ENCODE measurements at regions not wholly inside any gene's neighbourhood (a gene's known extent, or its start where the extent isn't known, plus 50 kb on each side); places are given as distances from the start of the nearest gene placed in this dataset.
A peak's percentile ranks its signal among the peaks of the same experiment; 100 is the strongest.

DNA sequence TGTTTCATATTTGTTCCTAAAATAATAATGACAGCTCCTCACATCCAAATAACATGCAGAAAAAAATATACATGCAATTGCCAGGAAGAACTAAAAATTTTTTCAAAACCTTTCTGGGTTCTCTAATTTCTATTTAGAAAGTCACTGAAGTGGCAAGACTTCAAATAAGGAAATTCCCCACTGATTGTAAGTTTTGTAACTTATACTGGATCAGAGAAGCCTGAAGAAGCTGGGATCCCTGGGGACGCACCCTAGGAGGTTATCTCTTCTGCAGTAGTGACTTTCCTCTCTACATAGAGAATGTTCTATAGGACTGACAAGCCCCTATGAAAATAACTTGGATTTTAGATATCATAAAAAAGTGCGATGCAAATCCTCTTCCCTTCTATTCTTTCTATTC, 182.6 kb downstream of the MRPL39 start:
- no peak for DNase-seq (ENCODE audit: low read depth in 2 of 3, low spot score in 2 of 3)

DNA sequence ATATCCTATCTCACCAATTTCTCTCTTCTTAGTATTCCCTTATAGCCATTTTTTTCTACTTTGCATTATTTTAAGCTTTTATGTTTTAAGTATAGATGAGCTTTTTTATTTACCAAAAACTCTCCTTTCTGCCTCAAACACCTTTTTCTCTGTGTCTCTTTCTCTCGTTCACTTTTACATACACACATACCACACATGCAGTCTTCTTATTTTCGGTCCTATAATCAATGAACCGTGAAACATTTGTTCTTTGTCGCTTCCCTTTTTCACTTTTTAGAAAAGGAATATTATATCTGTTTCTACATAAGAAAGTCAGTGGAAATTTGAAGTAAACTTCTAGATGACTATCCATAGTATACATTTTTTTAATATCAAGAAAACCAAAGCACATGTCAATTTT, 183.2 kb downstream of the MRPL39 start:
- DNase-seq (ENCODE audit: low read depth in 2 of 3, low spot score in 2 of 3) = no peak

DNA sequence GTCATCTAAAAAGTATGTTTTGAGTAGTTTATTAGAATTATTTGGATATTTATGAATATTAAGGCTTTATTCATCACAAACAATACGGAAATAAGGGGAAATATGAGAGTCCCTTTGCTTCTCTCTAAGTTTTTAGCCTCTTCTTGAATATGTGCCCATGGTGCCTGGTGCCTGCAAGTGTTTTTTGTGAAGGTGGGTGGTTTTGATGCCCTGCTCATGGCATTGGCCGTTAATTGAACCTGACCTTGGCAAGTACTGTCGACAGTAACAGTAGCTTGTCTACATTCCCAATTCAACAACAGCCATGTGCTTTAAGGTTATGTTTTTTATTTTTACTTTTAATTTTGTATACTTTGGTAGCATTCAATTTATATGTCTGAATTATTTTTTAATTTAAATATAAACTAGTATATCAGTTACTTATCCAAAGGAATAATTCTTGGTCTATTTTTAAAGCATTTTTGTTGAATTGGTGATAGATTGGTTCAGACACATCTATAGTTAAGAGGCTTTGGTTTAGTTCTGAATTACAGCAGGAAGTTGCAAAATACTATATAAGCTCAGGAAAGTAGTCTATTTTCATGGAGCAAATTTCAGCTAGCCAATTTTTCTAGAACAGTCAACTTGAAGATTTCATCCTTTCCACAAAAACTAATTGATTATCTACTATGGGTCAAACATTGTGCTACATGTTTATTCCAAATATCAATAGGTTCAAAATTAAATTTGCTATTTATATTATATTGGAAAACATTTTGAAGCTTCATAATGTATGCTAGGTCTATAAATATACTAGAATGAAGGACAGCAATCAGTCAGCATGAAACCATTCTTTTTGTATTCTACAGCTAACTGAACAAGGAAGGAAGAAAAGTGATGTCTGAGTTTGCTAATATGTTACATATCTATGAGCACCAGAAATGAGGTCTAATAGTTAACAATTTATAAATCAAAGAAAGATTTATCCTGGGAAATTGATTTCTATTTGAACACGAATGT, 184.4 kb downstream of the MRPL39 start:
- no peak for DNase-seq (ENCODE audit: low read depth in 2 of 3, low spot score in 2 of 3)

GRCh38 chr21:25421321-25422028, 185.8 kb downstream of the MRPL39 start:
- DNase-seq (ENCODE audit: low read depth in 2 of 3, low spot score in 2 of 3) = peak in 2 of 3 experiments; percentile 15 to 31

DNA sequence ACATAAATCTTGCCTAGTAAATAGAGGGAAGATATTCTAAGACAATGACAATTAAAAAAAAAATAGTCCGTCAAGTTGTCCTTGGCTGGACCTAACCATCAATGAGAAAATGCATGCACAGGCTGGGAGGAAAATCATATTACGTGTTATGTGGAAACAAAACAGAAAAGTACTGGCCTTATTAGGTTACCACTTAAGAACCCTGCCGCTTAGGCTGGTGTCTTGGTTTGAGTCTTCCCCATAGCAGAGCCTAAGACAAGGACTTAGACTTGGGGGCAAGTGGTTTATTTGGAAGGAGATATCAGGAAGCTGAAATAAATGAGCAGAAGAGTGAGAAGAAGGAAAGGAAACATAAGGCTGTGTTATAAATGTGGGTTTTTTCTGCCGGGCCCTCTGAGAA, 186.4 kb downstream of the MRPL39 start:
- no peak for DNase-seq (ENCODE audit: low read depth in 2 of 3, low spot score in 2 of 3)

DNA sequence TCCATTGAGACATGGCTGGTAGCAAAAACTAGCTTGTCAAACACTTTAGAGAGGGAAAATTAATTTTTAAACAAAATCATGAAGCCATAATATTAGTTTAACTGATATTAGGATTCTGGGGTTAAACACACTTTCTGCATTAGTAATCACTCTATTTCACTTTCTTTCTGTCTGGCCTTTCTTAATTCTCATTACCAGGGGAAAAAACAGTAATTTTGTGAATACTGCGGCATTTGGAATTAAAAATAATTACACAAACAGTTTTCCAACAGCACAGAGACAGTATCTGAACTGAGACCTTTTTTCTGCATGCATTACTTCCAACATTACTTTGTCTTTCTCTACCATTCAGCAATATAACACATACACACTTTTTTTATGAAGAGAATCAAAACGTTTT, 190.6 kb downstream of the MRPL39 start:
- no peak for DNase-seq (ENCODE audit: low read depth in 2 of 3, low spot score in 2 of 3)

DNA sequence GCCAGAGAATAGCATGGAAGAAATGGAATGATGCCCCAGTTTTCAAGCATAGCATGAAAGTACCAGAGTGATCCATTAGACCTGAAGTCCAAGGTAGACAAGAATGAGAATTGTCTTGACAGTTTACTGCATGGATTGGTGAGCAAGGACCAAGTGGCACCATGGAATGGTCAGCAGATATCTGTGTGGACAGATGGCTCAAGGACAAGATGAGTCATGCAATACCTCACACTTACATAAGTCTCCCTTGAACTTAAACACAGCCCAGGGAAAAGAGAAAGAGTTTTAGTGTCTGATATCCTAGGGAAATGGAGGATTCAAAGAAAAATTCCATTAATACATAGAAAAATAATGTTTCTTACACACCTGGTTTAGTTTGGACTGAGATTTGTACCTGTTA, 195.2 kb downstream of the MRPL39 start:
- DNase-seq (ENCODE audit: low read depth in 2 of 3, low spot score in 2 of 3) = no peak

DNA sequence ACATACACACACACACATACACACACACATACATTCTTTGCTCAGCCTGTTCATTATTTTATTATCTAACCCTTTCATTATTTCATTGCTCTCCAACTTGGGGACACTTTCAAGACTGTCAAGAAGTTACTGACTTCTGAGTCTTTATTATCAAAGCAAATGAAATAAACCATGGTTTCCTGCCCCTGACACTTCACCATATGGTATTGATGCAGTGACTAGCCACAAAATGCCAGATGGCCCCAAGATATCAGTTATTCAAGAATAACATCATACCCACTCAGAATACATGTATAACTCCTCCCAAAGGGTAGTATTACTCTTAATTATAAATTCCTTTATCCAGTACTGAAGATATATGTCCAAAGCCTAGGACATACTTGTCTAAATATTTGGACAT, 197.3 kb downstream of the MRPL39 start:
- DNase-seq (ENCODE audit: low read depth in 2 of 3, low spot score in 2 of 3) = no peak

GRCh38 chr21:25408666-25409065, 198.6 kb downstream of the MRPL39 start:
- no peak for DNase-seq (ENCODE audit: low read depth in 2 of 3, low spot score in 2 of 3)

DNA sequence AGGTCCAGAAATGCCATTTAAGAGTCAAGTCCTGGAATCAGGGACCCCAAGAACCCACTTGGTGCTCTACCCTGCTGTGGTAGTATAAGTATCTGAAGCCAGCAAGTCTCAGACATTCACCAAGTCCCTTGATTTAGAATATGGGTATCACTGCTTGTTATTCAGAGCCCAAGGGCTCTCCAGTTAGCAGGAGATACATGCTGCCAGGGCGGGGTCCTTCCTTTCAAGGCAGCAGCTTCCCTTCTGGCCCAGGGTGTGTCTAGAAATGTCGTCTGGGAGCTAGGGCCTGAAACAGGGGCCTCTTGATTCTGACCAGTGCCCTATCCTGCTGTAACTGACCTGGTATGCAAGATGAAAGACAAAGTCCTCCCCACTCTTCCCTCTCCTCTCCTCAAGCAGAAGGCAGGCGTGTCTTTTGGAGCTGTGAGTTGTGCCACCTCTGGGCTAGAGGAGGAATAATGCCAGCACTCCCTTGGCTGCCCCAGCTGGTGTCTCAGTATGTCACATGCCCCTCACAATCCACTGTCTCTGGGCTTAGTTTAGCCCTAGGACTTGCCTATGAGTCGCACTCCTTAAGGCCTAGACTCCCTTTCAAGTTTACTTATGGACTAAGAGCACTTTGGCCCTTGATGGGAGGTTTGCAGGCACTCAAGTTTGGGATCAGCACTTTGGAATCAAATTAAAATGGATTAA, 200.2 kb downstream of the MRPL39 start:
- no peak for DNase-seq (ENCODE audit: low read depth in 2 of 3, low spot score in 2 of 3)

DNA sequence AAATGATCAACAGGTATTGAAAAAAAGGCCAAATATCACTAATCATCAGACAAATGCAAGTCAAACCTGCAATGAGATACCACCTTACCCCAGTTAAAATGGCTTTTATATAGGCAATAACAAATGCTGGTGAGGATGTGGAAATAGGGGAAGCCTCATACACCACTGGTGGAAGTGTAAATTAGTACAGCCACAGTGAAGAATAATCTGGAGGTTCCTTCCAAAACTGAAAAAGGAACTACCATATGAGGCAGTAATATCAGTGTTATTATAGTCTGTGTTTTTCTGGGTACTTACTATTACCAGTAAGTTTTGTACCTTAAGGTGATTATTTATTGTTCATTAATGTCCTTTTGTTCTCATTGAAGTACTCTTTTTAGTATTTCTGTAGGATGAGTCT, 201.3 kb downstream of the MRPL39 start:
- no peak for DNase-seq (ENCODE audit: low read depth in 2 of 3, low spot score in 2 of 3)

- DNase-seq (ENCODE audit: low read depth in 2 of 3, low spot score in 2 of 3) = no peak
Observed at GRCh38 chr21:25402134-25402961, 204.9 kb downstream of the MRPL39 start.

GRCh38 chr21:25400427-25400826, 206.9 kb downstream of the MRPL39 start:
- DNase-seq (ENCODE audit: low read depth in 2 of 3, low spot score in 2 of 3) = no peak

GRCh38 chr21:25398630-25399029, 208.7 kb downstream of the MRPL39 start:
- no peak for DNase-seq (ENCODE audit: low read depth in 2 of 3, low spot score in 2 of 3)

GRCh38 chr21:25396135-25396711, 211.1 kb downstream of the MRPL39 start:
- peak; percentile 37 to 72 (median 54) for DNase-seq (ENCODE audit: low read depth in 2 of 3, low spot score in 2 of 3)

DNA sequence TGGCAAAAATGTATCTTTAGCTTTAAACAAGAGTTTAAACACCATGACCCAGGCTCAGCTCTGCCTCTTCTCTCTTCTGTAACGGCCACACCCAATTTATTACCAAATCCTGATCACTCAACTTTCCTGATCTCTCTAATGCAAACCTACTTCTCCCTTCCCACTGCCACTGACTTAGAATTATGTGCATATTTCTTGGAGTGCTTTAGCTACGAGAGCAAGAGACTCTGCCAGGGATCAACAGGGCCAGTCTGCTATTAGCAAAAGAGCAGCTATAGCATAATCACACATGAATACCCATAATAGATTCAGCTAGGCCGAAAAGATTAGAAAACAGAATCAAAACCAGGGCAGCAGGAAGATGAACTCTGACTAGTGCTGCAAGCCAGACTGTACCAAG, 215.5 kb downstream of the MRPL39 start:
- no peak for DNase-seq (ENCODE audit: low read depth in 2 of 3, low spot score in 2 of 3)

DNA sequence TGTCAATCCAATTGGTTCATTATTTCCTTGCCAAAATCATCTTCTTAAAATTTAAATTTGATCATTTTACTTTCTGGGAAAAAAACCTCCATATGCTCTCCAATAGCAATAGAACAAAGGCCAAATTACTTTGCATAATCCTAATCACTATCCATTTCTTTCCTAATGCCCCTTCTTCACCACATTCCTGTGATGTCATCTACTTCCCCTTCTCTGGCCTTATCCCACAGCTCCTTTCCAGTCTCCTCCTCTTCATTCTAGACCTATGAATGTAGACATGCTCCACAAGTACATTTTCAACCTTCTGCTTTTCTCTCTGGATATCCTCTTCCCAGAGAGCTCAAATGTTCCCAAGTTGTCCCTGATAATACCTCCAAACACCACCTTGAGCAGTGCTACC, 216.6 kb downstream of the MRPL39 start:
- no peak for DNase-seq (ENCODE audit: low read depth in 2 of 3, low spot score in 2 of 3)

GRCh38 chr21:25387665-25388064, 219.6 kb downstream of the MRPL39 start:
- DNase-seq (ENCODE audit: low read depth in 2 of 3, low spot score in 2 of 3) = no peak

DNA sequence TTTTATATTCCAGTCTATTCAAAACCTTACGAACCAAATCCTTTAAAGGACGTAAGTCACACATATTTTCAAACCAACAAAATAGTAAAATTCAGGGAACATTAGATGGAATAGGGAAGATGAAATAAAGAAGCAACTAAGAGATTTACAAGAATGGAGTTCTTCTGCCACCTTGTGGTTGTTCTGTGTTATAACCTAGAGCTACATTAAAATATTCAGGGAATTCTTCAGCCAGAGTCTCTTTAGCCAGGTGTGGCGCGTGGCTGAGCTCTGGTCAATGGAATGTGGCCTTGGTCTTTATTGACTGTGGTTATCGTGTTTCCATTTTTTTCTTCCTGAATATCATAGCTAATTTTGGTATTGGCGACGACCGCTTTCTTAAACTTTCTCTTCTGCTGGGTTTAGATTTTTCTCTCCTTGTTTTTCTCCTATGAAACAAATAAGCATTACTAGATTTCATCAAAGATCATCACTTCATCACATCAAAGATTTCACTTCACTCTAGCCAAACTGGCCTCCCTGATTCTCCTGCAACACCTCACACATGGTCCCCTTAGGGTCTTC, 221.3 kb downstream of the MRPL39 start:
- no peak for DNase-seq (ENCODE audit: low read depth in 2 of 3, low spot score in 2 of 3)

DNA sequence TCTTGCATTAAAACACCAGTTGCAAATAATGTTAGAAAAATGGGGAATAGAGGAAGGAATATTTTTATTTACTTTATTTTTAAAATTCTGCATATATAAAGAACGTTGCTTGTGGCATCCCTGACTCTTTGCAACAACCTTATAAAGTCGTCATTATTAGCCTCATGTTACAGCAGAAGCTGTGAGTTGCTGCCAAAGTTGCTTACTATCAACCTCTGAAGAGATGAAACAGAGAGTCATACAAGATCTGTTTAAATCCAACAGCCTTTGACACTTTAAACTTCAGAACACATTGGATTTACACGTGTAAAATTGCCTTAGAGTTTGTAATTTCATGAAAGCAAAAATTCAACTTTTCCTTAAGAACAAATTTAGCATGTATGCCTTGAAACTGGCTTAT, 221.9 kb downstream of the MRPL39 start:
- no peak for DNase-seq (ENCODE audit: low read depth in 2 of 3, low spot score in 2 of 3)
